MM.1S (cell line): ENCODE measurements at regions not wholly inside any gene's neighbourhood (a gene's known extent, or its start where the extent isn't known, plus 50 kb on each side); places are given as distances from the start of the nearest gene placed in this dataset.

Experiments used
- DNase-seq: peaks from one replicate; pipeline ENCODE4 v3.0.0-alpha.2; 2015
- H2AFZ ChIP-seq: fragments of 300-600 bp; sonication (generic); 2 replicates; pipeline ENCODE4 v1.6.0; 2016; ENCODE audit warnings: antibody characterized with exemption, low read length
- H3F3A ChIP-seq: fragments of 300-600 bp; sonication (generic); 2 replicates; pipeline ENCODE4 v1.6.1; 2016; ENCODE audit warnings: mild to moderate bottlenecking, antibody characterized with exemption, low read length, moderate library complexity, mixed read lengths; ENCODE audit not compliant: insufficient read depth
- H3K27ac ChIP-seq: fragments of 300-600 bp; sonication (generic); 2 replicates; pipeline ENCODE4 v1.5.1; 2016; ENCODE audit warnings: mild to moderate bottlenecking, low read length
- H3K27me3 ChIP-seq: fragments of 300-600 bp; sonication (generic); replicated peaks from 2 replicates; pipeline ENCODE4 v1.6.0; 2016; ENCODE audit warnings: low read length; ENCODE audit not compliant: insufficient read depth
- H3K36me3 ChIP-seq: fragments of 300-600 bp; sonication (generic); replicated peaks from 2 replicates; pipeline ENCODE4 v1.6.1; 2016; ENCODE audit warnings: mild to moderate bottlenecking, low read length, mixed read lengths; ENCODE audit not compliant: insufficient read depth
- H3K4me1 ChIP-seq: fragments of 300-600 bp; sonication (generic); 2 replicates; pipeline ENCODE4 v1.6.1; 2016; ENCODE audit warnings: low read length, mixed read lengths
- H3K4me2 ChIP-seq: fragments of 300-600 bp; sonication (generic); 2 replicates; pipeline ENCODE4 v1.6.0; 2016; ENCODE audit warnings: low read depth, low read length
- H3K4me3 ChIP-seq: fragments of 300-600 bp; sonication (generic); 2 replicates; pipeline ENCODE4 v1.5.1; 2016; ENCODE audit warnings: low read length, mixed read lengths
- H3K79me2 ChIP-seq: fragments of 300-600 bp; sonication (generic); 2 replicates; pipeline ENCODE4 v1.6.1; 2016; ENCODE audit warnings: mixed run types, low read length, mixed read lengths
- H3K9ac ChIP-seq: fragments of 300-600 bp; sonication (generic); 2 replicates; pipeline ENCODE4 v1.6.1; 2016; ENCODE audit warnings: low read length, mixed read lengths
- H3K9me2 ChIP-seq: fragments of 300-600 bp; sonication (generic); replicated peaks from 2 replicates; pipeline ENCODE4 v1.6.1; 2016; ENCODE audit warnings: mild to moderate bottlenecking, low read length, mixed read lengths; ENCODE audit not compliant: insufficient read depth
- H3K9me3 ChIP-seq: fragments of 300-600 bp; sonication (generic); replicated peaks from 2 replicates; pipeline ENCODE4 v1.6.1; 2016; ENCODE audit warnings: mild to moderate bottlenecking, low read length, mixed read lengths; ENCODE audit not compliant: insufficient read depth
- H4K20me1 ChIP-seq: fragments of 300-600 bp; sonication (generic); 2 replicates; pipeline ENCODE4 v1.6.1; 2016; ENCODE audit warnings: mild to moderate bottlenecking, low read length, moderate library complexity, mixed read lengths; ENCODE audit not compliant: insufficient read depth
- CTCF ChIP-seq: fragments of 300-600 bp; sonication (generic); IDR thresholded peaks from 2 replicates; pipeline ENCODE4 v1.5.1; 2016; ENCODE audit warnings: antibody characterized with exemption, low read length, mixed read lengths
- EZH2 ChIP-seq: fragments of 300-600 bp; sonication (generic); optimal IDR thresholded peaks from 2 replicates; pipeline ENCODE3; 2017; ENCODE audit warnings: low read depth, mild to moderate bottlenecking, antibody characterized with exemption, low read length, mixed read lengths
- EZH2phosphoT487 ChIP-seq: fragments of 300-600 bp; sonication (generic); IDR thresholded peaks from 2 replicates; pipeline ENCODE4 v1.6.1; 2018; ENCODE audit warnings: antibody characterized with exemption, low read length

GRCh38 chr4:17293901-17294300 is 218.0 kb downstream of the QDPR start:
- Histone ChIP-seq H3K27ac (no peak overlapping the region), H3K36me3 (no peaks in the 10 kb centered on the region), H3K4me1 (no peaks in the 10 kb centered on the region), H3K4me2 (no peak overlapping the region), H2AFZ (no peak overlapping the region), H3K9me3 (no peaks in the 10 kb centered on the region), H3K9me2 (no peaks in the 10 kb centered on the region), H3K79me2 (no peaks in the 10 kb centered on the region), H3K27me3 (no peaks in the 10 kb centered on the region), H3K9ac (no peak overlapping the region), H4K20me1 (no peaks in the 10 kb centered on the region), H3F3A (no peaks in the 10 kb centered on the region), H3K4me3 (no peak overlapping the region)
- no peak for TF ChIP-seq EZH2
- TF ChIP-seq EZH2phosphoT487: no peak
- TF ChIP-seq CTCF: no peak
- no peak for DNase-seq

- Histone ChIP-seq H3K27ac (peak overlapping the region; percentile 3; the same call in 1 of the 2 replicates), H3K9me3 (no peaks in the 10 kb centered on the region), H3K79me2 (no peaks in the 10 kb centered on the region), H3K27me3 (no peaks in the 10 kb centered on the region), H2AFZ (no peak overlapping the region), H3K9me2 (no peaks in the 10 kb centered on the region), H3K9ac (no peak overlapping the region), H3F3A (no peaks in the 10 kb centered on the region), H3K4me1 (peaks cover 7% of the 10 kb centered on the region), H3K4me2 (no peak overlapping the region), H4K20me1 (no peaks in the 10 kb centered on the region), H3K4me3 (no peak overlapping the region), H3K36me3 (no peaks in the 10 kb centered on the region)
- no peak for TF ChIP-seq EZH2
- TF ChIP-seq CTCF: no peak
- TF ChIP-seq EZH2phosphoT487: no peak
- peak; percentile 32 for DNase-seq
Observed at GRCh38 chr4:17288151-17288550, 223.7 kb downstream of the QDPR start.

GRCh38 chr4:17286752-17287460 is 225.0 kb downstream of the QDPR start:
- Histone ChIP-seq H3K4me3 (no peak overlapping the region), H3K9me2 (no peaks in the 10 kb centered on the region), H4K20me1 (no peaks in the 10 kb centered on the region), H3K9ac (no peak overlapping the region), H3K4me1 (peaks cover 7% of the 10 kb centered on the region), H3K4me2 (no peak overlapping the region), H3K27me3 (no peaks in the 10 kb centered on the region), H3K36me3 (no peaks in the 10 kb centered on the region), H3F3A (no peaks in the 10 kb centered on the region), H3K79me2 (no peaks in the 10 kb centered on the region), H2AFZ (no peak overlapping the region), H3K9me3 (no peaks in the 10 kb centered on the region), H3K27ac (no peak overlapping the region)
- no peak for DNase-seq
- TF ChIP-seq EZH2 (no peak), EZH2phosphoT487 (no peak), CTCF (no peak)
